Vagina (tissue), 2 donors: ENCODE measurements at regions not wholly inside any gene's neighbourhood (a gene's known extent, or its start where the extent isn't known, plus 50 kb on each side); places are given as distances from the start of the nearest gene placed in this dataset.

Experiments used
- CTCF ChIP-seq, 3 experiments: fragments of 450-650 bp in 2 of 3; fragments of 200-600 bp in 1 of 3; sonication (generic) in 1 of 3; IDR thresholded peaks; one replicate each; pipeline ENCODE4 v1.5.1; 2017 to 2019; ENCODE audit warnings: antibody characterized with exemption in 3 of 3, mild to moderate bottlenecking in 2 of 3, moderate library complexity in 2 of 3
- POLR2A ChIP-seq, 2 donors: fragments of 450-650 bp; IDR thresholded peaks; one replicate each; pipeline ENCODE4 v1.6.1; 2017; ENCODE audit warnings: antibody characterized with exemption in 2 of 2, mild to moderate bottlenecking in 2 of 2, moderate library complexity in 2 of 2
- POLR2AphosphoS5 ChIP-seq, 2 donors: sonication (generic); formaldehyde crosslinking; IDR thresholded peaks; one replicate each; pipeline ENCODE4 v1.9.0; 2017; ENCODE audit warnings: antibody characterized with exemption in 2 of 2, mild to moderate bottlenecking in 2 of 2, low read depth in 1 of 2; ENCODE audit not compliant: insufficient read depth in 1 of 2

DNA sequence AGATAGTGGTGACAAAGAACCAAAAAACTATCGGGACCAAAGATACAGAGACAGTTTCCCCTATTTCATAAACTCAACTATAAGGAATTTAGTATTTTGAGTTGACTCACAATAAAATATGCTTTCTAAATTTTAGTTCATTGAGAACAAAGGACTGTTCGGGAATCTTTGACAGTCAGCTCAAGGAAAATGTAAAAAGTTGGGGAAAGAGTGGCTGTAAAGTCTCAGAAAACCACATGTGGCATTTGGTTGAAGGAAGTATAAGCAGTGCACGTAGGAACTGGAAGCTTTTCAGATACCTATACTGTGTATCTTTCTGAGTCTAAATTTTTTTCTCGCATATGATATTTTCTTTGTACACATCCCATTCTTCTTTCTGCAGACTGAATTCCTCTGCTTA lies 688.9 kb downstream of the KCNA4 start:
- TF ChIP-seq CTCF (IDR thresholded peaks at IDR 0.05) = no peak
- no peak for TF ChIP-seq POLR2A (IDR thresholded peaks at IDR 0.05)
- TF ChIP-seq POLR2AphosphoS5 (IDR thresholded peaks at IDR 0.05; ENCODE audit: insufficient read depth in 1 of 2, low read depth in 1 of 2) = no peak
